Stimulated activated CD4-positive, alpha-beta T cell treated with anti-CD3 and anti-CD28 coated beads, Interleukin-15, amount 100 ng/mL, for 24 hours (primary cell): ENCODE measurements at regions not wholly inside any gene's neighbourhood (a gene's known extent, or its start where the extent isn't known, plus 50 kb on each side); places are given as distances from the start of the nearest gene placed in this dataset.
A peak's percentile ranks its signal among the peaks of the same experiment; 100 is the strongest.

ENCODE experiments used
- DNase-seq: peaks from one replicate; pipeline ENCODE4 v3.0.0-alpha.2; 2020

DNA sequence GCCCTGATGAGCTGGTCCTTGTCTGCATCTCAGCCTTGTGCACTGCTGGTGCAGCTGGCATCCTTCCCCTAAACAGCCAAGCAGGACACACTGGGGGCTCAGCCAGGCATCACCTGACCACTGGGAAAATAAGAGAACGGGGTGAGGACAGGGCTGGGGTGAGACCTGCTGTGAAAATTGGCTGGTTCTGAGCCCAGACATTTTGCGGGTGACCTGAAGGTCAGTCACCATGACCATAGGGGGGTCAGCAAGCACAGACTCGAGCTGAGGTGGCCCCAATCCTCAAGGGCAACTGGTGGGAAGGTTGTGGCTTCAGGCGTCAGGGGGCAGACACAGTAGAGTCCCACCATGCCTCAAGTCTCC, 144.9 kb upstream of the TWIST2 start:
- DNase-seq, result no peak

DNA sequence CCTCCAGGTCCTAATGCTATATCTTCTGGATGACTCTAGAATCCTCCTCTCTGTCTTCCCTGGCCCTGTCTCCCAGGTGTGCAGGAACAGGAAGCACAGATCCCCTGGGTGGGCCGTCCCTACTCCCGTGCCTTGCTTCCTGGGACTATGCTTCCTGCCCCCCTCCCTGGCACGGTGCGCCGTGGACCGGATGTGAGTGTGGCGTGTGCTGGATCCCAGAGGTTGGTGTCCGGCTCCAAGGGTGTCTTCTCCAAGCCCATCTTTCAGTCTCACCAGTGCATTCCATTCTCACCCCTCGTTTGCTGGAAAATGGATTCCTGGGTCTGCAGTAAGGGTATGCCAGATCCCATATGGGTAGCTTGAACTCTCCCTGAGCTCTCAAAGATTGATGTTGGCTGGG, 144.4 kb upstream of the TWIST2 start:
- no peak for DNase-seq

GRCh38 chr2:238704471-238705225, 143.2 kb upstream of the TWIST2 start:
- no peak for DNase-seq

DNA sequence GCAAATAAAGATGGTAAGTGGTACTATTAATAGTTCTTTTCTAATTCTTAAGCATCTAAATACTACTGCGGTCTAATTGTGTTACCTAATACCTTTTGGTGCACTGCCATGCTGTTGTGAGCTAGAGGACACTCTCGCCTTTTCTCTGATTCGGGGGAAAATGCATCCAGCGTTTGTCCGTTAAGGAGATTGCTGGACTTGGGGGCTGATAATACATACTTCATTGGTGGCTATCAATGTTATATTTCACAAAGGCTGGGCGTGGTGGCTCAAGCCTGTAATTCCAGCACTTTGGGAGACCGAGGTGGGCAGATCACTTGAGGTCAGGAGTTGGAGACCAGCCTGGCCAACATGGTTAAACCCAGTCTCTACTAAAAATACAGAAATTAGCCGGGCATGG, 141.7 kb upstream of the TWIST2 start:
- DNase-seq, result no peak

DNA sequence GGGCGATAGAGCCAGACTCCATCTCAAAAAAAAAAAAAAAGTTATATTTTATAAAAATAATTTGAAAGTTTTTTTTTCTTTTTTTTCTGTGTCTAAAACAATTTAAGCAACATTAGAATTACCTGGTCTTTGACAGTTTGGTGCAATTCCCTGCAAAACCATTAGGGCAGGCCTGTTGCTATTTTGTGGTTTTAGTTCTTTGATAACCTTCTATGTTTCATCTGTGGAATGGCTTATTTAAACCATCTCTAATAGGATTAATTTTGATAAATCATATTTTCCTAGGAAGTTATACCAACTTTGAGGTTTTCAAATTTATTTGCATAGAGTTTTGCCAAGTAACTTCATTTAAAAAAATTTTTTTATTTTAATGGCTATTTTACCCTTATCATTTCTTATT, 141.2 kb upstream of the TWIST2 start:
- DNase-seq, result no peak

DNA sequence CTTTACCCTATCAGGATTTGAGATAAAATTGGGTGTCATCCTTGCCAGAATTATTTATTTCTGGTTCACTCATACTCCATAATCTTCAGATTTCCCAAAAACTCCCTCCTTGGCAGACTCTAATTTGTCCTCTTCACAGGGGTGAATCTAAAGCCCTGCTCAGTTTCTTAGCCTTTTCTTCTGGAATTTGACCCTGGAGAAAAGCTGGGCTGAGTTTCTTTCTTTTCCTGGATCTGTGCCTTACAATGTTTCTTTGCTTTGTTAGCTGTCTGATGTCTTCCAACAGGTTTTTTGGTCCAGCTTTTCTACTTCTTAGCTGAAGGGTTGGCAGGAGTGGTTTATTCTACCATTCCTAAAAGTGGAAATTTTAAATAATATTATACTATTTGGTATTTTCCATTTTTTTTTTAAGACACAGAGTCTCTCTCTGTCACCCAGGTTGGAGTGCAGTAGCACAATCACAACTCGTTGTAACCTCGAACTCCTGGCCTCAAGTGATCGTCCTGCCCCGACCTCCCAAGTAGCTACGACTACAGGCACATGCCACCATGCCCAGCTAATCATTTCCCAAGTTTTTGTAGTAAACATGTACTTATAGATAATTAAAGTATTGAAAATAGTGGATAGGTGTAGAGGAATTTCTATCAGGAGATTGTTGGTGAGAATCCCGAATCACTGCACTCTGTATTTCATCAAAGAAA, 138.4 kb upstream of the TWIST2 start:
- DNase-seq, result no peak

DNA sequence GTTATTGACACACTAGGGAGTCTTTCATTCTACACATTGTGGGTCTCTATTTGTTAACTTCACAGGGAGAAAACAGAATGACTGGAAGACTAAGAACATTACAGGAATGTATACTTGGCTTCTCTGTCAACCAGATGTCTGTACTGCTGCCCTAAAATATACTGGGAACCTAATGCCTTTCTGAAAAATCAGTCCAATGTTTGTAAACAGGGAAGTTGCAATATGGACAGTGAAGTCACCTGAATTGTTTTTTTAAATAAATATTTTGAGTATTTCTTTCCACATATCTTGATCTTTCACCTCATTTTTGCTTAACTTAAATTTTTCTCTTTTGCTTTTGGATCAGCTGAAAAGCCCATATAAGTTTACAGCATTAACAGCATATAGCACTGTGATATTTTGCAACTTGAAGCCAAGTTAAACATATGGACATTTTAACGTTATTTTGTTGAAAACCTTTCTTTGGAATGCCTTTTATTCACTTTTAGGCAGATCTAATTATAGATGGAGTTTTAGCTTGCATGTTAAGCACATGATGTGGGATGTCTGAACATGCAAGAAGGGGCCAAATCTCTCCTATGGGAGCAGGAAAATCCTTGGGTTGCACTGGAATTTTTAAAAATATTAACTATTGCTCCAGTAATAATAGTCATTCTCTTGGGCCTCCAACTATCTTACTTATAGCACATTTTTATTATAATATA, 137.7 kb upstream of the TWIST2 start:
- DNase-seq, result no peak

GRCh38 chr2:238710787-238711186, 137.1 kb upstream of the TWIST2 start:
- DNase-seq, result no peak

- no peak for DNase-seq
Measured at GRCh38 chr2:238711346-238711745, 136.5 kb upstream of the TWIST2 start.

DNA sequence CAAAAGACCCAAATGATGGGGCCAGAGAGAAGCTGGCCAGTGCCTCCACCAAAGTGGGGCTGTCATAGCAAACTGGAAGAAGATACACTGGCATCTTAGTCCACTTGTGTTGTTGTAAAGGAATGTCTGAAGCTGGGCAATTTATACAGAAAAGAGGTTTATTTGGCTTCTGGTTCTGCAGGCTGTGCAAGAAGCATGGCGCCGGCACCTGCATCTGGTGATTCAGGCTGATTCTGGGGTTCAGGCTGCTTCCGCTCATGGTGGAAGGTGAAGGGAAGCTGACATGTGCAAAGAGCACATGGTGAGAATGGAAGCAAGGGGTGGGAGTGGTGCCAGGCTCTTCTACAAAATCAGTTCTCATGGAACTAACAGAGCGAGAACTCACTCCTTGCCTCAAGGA, 135.9 kb upstream of the TWIST2 start:
- DNase-seq, result no peak

GRCh38 chr2:238713198-238713826, 134.6 kb upstream of the TWIST2 start:
- DNase-seq, result no peak

GRCh38 chr2:238714038-238714528, 133.8 kb upstream of the TWIST2 start:
- DNase-seq, result no peak

- no peak for DNase-seq
Measured at GRCh38 chr2:238716171-238716570, 131.7 kb upstream of the TWIST2 start.

DNA sequence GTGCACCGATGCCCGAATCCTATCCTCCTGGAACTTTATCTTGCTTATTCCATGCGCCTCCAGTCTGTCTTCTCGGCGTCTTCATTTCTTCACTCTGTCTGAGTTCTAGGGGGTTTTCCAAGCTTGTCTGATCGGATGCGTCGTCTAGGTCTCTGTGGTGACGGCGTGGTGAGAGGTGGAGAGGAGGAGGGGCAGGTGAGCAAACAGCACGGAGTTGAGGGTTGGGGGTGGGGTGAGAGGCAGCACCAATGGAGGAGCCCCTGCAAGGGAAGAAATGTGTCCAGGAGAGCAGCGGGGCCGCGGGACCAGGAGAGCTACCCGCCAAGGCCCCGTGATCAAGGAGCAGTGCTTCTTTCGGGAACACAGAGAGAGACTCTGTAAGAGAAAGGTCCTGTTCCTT, 131.3 kb upstream of the TWIST2 start:
- DNase-seq, result no peak

- no peak for DNase-seq
Measured at GRCh38 chr2:238717084-238717483, 130.8 kb upstream of the TWIST2 start.

DNA sequence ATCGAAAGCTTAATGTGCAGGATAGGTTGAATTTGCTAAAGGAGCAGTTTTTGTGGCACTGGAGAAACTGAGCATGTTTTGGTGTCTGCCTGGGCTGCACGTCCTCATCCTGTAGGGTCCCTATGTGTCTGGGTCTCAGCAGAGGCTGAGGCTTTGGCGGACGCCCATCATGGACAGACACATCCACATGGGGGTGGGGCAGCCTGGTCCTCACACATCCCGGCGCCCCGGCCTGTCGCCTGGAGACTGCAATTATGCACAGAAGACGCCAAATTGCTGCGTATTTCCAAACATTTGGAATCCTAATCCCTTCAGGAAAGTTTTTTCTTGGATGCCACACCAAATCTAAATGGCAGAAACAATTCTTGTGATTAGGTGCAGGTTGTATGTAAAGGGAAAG, 128.2 kb upstream of the TWIST2 start:
- DNase-seq, result no peak

- peak; percentile 73 for DNase-seq
Measured at GRCh38 chr2:238720232-238720672, 127.6 kb upstream of the TWIST2 start.

DNA sequence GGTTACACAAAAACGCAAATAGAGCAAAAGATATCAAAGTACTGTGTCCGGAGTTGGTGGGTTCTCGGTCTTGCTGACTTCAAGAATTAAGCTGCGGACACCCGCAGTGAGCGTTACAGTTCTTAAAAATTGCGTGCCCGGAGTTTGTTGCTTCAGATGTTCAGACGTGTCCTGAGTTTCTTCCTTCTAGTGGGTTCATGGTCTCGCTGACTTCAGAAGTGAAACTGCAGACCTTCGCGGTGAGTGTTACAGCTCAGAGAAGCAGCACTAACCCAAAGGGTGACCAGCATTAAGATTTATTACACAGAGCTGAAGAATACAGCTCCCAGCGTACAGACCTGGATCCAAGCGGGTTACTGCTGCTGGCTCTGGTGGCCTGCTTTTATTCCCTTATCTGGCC, 125.7 kb upstream of the TWIST2 start:
- no peak for DNase-seq

- DNase-seq, result no peak
Measured at GRCh38 chr2:238722883-238723282, 125.0 kb upstream of the TWIST2 start.

GRCh38 chr2:238723740-238724320, 124.1 kb upstream of the TWIST2 start:
- DNase-seq, result peak; percentile 12

DNA sequence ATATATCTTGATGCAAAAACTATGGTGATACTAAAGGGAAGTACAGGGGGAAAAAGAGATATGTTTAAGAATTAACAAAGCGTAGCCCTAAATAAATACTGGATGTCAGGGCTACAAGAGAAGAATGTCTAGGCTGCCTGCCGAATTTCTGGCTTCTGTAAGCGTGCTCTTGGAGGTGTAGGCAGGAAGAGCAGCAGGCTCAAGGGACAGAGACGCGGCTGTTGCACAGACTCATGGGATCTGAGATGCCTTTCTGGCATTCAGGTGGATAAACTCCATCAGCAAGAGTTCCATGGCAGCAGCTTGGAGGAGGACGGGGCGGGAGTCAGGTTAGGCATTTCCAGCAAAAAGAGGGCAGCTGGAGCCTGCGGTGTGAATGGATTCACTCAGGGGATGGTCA, 123.2 kb upstream of the TWIST2 start:
- DNase-seq, result no peak

DNA sequence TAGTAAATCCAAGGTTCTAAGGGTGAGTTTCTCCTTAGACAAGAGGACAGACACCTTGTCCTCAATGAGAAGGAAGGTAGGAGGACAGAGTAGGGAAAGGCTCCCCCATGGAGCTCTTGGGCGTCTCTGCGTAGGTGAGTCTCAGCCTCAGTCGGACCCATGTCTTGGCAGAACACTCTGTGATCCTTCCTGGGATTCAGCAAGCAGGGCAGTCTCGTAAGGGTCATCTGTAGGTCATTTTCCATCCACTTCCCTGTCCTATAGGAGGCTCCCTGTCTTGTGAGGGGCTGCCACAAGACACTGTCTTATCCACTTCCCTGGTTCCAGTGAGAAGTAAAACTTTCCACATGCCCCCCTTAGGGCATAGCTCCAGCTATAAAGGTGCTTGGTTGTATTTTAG, 122.6 kb upstream of the TWIST2 start:
- no peak for DNase-seq
